B cell (primary cell): ENCODE measurements at regions not wholly inside any gene's neighbourhood (a gene's known extent, or its start where the extent isn't known, plus 50 kb on each side); places are given as distances from the start of the nearest gene placed in this dataset.

Source experiments
- ATAC-seq: fragments of 200-7000 bp; cut with Tn5 transposase; one replicate; pipeline ENCODE4 v1.10.0; 2021; ENCODE audit warnings: low read depth, mild to moderate bottlenecking, moderate number of reproducible peaks, moderate library complexity
- CTCF ChIA-PET: fragments of 350-600 bp; sonication (Branson Sonifier 250); formaldehyde crosslinking; loops from one replicate; lab custom pipeline; 2021; ENCODE audit warnings: antibody characterized with exemption, inconsistent platforms; lab: Charles Lee
- POLR2A ChIA-PET: fragments of 350-600 bp; sonication (Branson Sonifier 250); formaldehyde crosslinking; loops from one replicate; lab custom pipeline; 2021; ENCODE audit warnings: antibody characterized with exemption; lab: Charles Lee
- DNase-seq: peaks from one replicate; pipeline ENCODE4 v3.0.0; 2013
- H2AFZ ChIP-seq: 2 replicates; pipeline ENCODE4 v1.6.1; 2012; ENCODE audit warnings: mild to moderate bottlenecking, low read depth, low read length; ENCODE audit not compliant: insufficient read depth, poor library complexity, severe bottlenecking
- H3K27ac ChIP-seq, 2 donors: 1 replicate in 1 of 2; 2 replicates in 1 of 2; pipeline ENCODE4 v1.5.1; 2012 to 2013; ENCODE audit warnings: low read length in 2 of 2, mild to moderate bottlenecking in 2 of 2, moderate library complexity in 1 of 2
- H3K27me3 ChIP-seq, 4 experiments: fragments of 200-600 bp in 1 of 4; sonication (generic) in 1 of 4; replicated peaks in 1 of 4; 1 replicate in 2 of 4; 2 replicates in 2 of 4; pipeline versions ENCODE4 v1.6.1 to v1.7.0; 2013 to 2016; ENCODE audit warnings: low read length in 3 of 4, mild to moderate bottlenecking in 2 of 4, mixed read lengths in 1 of 4, moderate library complexity in 1 of 4; ENCODE audit not compliant: insufficient read depth in 4 of 4, control insufficient read depth in 3 of 4; ENCODE audit errors: control extremely low read depth in 1 of 4
- H3K36me3 ChIP-seq, 2 experiments: replicated peaks in 1 of 2; 1 replicate in 1 of 2; 2 replicates in 1 of 2; pipeline versions ENCODE4 v1.6.1 to v1.7.1; 2013; ENCODE audit warnings: low read length in 1 of 2; ENCODE audit not compliant: insufficient read depth in 2 of 2, control insufficient read depth in 1 of 2; ENCODE audit errors: control extremely low read depth in 1 of 2, extremely low read depth in 1 of 2
- H3K4me1 ChIP-seq, 2 donors: fragments of 200-600 bp in 1 of 2; sonication (generic) in 1 of 2; 1 replicate in 1 of 2; 2 replicates in 1 of 2; pipeline versions ENCODE4 v1.5.1 to v1.6.1; 2013 to 2017; ENCODE audit warnings: low read length in 2 of 2; ENCODE audit not compliant: control insufficient read depth in 2 of 2, insufficient read depth in 2 of 2
- H3K4me2 ChIP-seq: replicated peaks from 2 replicates; pipeline ENCODE3; 2012; ENCODE audit warnings: mild to moderate bottlenecking, low read depth, low read length; ENCODE audit not compliant: poor library complexity, severe bottlenecking
- H3K4me3 ChIP-seq, 5 experiments: fragments of 200-600 bp in 1 of 5; sonication (generic) in 1 of 5; 1 replicate in 3 of 5; 2 replicates in 2 of 5; pipeline versions ENCODE4 v1.5.1 to v1.7.0; 2011 to 2016; ENCODE audit warnings: low read length in 4 of 5, mild to moderate bottlenecking in 4 of 5, low read depth in 2 of 5, control low read depth in 1 of 5, moderate library complexity in 1 of 5; ENCODE audit not compliant: insufficient read depth in 1 of 5; ENCODE audit errors: control extremely low read depth in 1 of 5, extremely low read depth in 1 of 5
- H3K79me2 ChIP-seq: fragments of 200-600 bp; sonication (generic); one replicate; pipeline ENCODE4 v1.6.0; 2016; ENCODE audit warnings: low read length; ENCODE audit not compliant: control insufficient read depth, insufficient read depth
- H3K9ac ChIP-seq: fragments of 200-600 bp; sonication (generic); 2 replicates; pipeline ENCODE4 v1.6.1; 2017; ENCODE audit warnings: mild to moderate bottlenecking, low read length, moderate library complexity
- H3K9me3 ChIP-seq, 3 donors: one replicate each; pipeline versions ENCODE4 v1.6.1 to v1.7.1; 2013; ENCODE audit warnings: low read length in 2 of 3; ENCODE audit not compliant: control insufficient read depth in 2 of 3, insufficient read depth in 1 of 3; ENCODE audit errors: control extremely low read depth in 1 of 3
- H4K20me1 ChIP-seq: 2 replicates; pipeline ENCODE4 v1.6.0; 2012; ENCODE audit warnings: mild to moderate bottlenecking, low read length; ENCODE audit not compliant: insufficient read depth, control insufficient read depth, poor library complexity, severe bottlenecking
- H3K27ac Mint-ChIP-seq: one replicate; pipeline ENCODE4 v1.8.0; 2021; ENCODE audit warnings: mixed read lengths
- H3K27me3 Mint-ChIP-seq: one replicate; pipeline ENCODE4 v1.8.0; 2021; ENCODE audit warnings: mixed read lengths
- H3K4me1 Mint-ChIP-seq: one replicate; pipeline ENCODE4 v1.8.0; 2021; ENCODE audit warnings: mixed read lengths
- H3K4me3 Mint-ChIP-seq: one replicate; pipeline ENCODE4 v1.8.0; 2021; ENCODE audit warnings: mixed read lengths
- H3K9me3 Mint-ChIP-seq: one replicate; pipeline ENCODE4 v1.8.0; 2022; ENCODE audit warnings: mixed read lengths; ENCODE audit not compliant: insufficient read depth
- EZH2 ChIP-seq: IDR thresholded peaks from 2 replicates; pipeline ENCODE4 v1.6.1; 2012; ENCODE audit warnings: borderline replicate concordance, low read depth, mild to moderate bottlenecking, moderate library complexity, low read length; ENCODE audit not compliant: insufficient read depth, poor library complexity, severe bottlenecking
- WGBS: methylation state at CpG from one replicate; pipeline ENCODE4 v1.1.5; 2013; ENCODE audit warnings: missing lambda C conversion rate; ENCODE audit not compliant: insufficient coverage; 5-methylcytosine and 5-hydroxymethylcytosine counted together
- intact Hi-C: fragments of 100-400 bp; cut with micrococcal nuclease; formaldehyde crosslinking; loops from one replicate; pipeline ENCODE4 v1.10.0; 2022
- TF ChIP-seq, protein P1 (sequence below): fragments of 200-600 bp; IDR thresholded peaks from one replicate; pipeline ENCODE4 v1.8.0; 2022; ENCODE audit warnings: antibody characterized with exemption, mild to moderate bottlenecking

DNA sequence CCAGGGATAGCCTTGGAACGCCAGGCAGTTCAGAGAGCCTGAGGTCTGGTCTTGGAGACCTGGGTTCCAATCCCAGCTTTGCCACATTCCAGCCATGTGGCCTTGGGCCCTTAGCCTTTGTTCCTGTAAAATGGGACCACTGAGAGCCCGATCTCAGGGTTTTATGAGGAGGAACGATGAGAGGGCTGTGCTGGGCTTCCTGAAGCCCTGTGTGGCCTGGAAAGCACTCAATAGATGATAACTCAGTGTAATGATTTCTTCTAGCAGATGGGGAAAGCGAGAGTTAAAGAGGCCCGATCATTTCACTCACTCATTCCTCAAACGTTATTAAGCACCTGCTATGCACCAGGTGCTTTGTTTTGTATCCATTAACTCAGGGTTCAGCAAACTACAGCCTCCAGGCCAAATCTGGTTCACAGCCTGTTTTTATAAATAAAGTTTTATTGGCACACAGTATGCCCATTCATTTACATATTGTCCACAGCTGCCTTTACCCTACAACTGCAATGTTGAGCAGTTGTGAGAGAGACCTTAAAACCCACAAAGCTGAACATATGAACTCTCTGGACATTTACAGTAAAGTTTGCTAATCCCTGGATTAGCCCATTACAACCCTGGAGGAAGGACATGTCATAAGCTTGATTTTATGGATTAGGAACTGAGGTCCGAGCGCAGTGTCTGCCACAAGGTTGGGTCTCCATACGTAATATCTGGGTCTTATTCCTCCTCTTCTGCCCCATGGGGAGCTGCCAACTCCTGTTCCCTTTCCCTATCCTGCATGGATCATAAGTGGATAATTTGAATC lies 90.4 kb downstream of the CEBPB start:
- Histone ChIP-seq H3K9me3 (no peaks in the 10 kb centered on the region), H4K20me1 (no peaks in the 10 kb centered on the region), H2AFZ (no peak overlapping the region), H3K4me2 (no peak overlapping the region), H3K27me3 (peaks cover 0 to 7% (median 0%) of the 10 kb centered on the region in 4 experiments), H3K79me2 (no peaks in the 10 kb centered on the region), H3K9ac (no peak overlapping the region), H3K4me1 (peaks cover 14 to 15% of the 10 kb centered on the region in 2 donors), H3K27ac (no peak overlapping the region), H3K36me3 (no peaks in the 10 kb centered on the region), H3K4me3 (no peak overlapping the region)
- WGBS, result 98% methylated on average over 6 of the region's 9 CpGs
- H3K27ac Mint-ChIP-seq, result no peak overlapping the region
- intact Hi-C loops, result no loop called here
- POLR2A ChIA-PET, result no interaction called here
- peaks cover 11% of the 10 kb centered on the region for H3K4me1 Mint-ChIP-seq
- no peak for TF ChIP-seq EZH2
- TF ChIP-seq, protein P1, sequence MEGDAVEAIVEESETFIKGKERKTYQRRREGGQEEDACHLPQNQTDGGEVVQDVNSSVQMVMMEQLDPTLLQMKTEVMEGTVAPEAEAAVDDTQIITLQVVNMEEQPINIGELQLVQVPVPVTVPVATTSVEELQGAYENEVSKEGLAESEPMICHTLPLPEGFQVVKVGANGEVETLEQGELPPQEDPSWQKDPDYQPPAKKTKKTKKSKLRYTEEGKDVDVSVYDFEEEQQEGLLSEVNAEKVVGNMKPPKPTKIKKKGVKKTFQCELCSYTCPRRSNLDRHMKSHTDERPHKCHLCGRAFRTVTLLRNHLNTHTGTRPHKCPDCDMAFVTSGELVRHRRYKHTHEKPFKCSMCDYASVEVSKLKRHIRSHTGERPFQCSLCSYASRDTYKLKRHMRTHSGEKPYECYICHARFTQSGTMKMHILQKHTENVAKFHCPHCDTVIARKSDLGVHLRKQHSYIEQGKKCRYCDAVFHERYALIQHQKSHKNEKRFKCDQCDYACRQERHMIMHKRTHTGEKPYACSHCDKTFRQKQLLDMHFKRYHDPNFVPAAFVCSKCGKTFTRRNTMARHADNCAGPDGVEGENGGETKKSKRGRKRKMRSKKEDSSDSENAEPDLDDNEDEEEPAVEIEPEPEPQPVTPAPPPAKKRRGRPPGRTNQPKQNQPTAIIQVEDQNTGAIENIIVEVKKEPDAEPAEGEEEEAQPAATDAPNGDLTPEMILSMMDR, result no peak
- CTCF ChIA-PET, result no interaction called here
- ATAC-seq (no peak), DNase-seq (no peak)
- H3K4me3 Mint-ChIP-seq, result no peak overlapping the region
- H3K9me3 Mint-ChIP-seq, result no peaks in the 10 kb centered on the region
- H3K27me3 Mint-ChIP-seq, result peaks cover 16% of the 10 kb centered on the region

DNA sequence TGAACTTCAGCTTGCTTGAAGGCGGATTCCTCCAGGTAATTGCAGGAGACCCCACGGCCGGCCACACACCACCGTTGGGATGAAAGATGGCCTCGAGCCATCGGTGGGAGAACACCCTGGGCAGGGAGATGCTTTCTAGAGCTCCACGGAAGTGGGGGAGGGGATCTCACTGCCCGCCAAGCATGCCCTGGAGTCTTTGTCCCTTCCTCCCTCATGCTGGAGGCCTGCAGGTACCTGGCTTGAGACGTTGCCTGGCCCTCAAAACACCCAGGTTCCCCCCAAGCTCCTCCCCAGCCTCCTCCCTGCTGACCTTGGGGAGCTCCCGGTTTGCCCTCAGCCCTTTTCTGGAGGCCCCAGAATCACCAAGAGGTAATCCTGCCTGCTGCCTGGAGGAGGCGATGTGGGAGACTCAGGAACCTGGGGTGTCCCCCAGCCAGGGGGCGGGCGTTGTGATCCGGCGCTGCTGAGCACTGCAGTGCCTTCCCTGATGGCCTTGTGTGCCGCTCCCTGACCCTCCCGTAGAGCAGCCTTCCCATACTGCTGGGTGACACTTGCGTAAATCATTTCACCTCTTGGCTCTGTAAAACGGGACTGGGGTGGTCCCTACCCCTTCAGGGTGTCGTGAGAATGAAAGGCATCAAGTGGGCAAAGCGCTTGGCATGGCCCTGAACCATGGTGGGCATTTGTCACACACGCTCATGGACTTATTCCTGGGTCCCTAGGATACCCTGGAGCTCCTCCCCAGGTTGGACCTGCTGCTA lies 91.4 kb downstream of the CEBPB start:
- Histone ChIP-seq H3K9ac (no peak overlapping the region), H3K27me3 (peaks cover 0 to 7% (median 0%) of the 10 kb centered on the region in 4 experiments)

More for the DNA sequence above, 91.4 kb downstream of the CEBPB start:
- no peak overlapping the region for H3K4me2 ChIP-seq
- ChIA-PET CTCF (no interaction called here), POLR2A (no interaction called here)
- TF ChIP-seq, protein P1, result no peak
- no peak for TF ChIP-seq EZH2
- no peaks in the 10 kb centered on the region for H3K9me3 ChIP-seq
- Mint-ChIP-seq H3K4me1 (peaks cover 19% of the 10 kb centered on the region), H3K4me3 (no peak overlapping the region), H3K27me3 (peaks cover 14% of the 10 kb centered on the region), H3K27ac (no peak overlapping the region), H3K9me3 (no peaks in the 10 kb centered on the region)
- no peaks in the 10 kb centered on the region for H4K20me1 ChIP-seq
- DNase-seq (no peak), ATAC-seq (no peak)
- no peaks in the 10 kb centered on the region for H3K79me2 ChIP-seq
- H3K4me3 ChIP-seq, result no peak overlapping the region
- no peak overlapping the region for H2AFZ ChIP-seq
- peaks cover 18 to 23% of the 10 kb centered on the region in 2 donors for H3K4me1 ChIP-seq
- H3K27ac ChIP-seq, result no peak overlapping the region
- 83% methylated on average over 21 of the region's 22 CpGs for WGBS
- no peaks in the 10 kb centered on the region for H3K36me3 ChIP-seq
- intact Hi-C loops, result no loop called here
